ENCODE measurements at regions not wholly inside any gene's neighbourhood (a gene's known extent, or its start where the extent isn't known, plus 50 kb on each side); places are given as distances from the start of the nearest gene placed in this dataset.

DNA sequence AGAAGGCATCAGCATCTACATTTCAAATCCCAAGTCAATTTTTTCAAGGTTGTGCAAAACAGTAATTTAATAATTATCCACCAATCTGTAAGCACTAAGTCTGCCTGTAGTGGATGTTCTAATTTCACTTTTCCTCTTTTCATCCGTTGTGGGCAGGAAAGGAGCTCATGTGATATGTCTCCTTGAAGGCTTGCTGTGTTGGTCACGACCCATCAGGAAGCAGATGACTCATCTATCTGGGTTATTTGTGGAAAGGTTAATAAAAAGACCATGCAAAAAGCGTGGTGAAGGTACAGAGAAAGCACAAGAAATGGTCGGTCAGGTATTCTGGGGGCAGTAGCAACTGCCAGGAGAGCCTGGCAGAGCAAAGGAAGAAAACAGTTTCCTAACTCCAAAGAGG is 476.7 kb upstream of the RAB6C start:
- TF ChIP-seq, protein P1, sequence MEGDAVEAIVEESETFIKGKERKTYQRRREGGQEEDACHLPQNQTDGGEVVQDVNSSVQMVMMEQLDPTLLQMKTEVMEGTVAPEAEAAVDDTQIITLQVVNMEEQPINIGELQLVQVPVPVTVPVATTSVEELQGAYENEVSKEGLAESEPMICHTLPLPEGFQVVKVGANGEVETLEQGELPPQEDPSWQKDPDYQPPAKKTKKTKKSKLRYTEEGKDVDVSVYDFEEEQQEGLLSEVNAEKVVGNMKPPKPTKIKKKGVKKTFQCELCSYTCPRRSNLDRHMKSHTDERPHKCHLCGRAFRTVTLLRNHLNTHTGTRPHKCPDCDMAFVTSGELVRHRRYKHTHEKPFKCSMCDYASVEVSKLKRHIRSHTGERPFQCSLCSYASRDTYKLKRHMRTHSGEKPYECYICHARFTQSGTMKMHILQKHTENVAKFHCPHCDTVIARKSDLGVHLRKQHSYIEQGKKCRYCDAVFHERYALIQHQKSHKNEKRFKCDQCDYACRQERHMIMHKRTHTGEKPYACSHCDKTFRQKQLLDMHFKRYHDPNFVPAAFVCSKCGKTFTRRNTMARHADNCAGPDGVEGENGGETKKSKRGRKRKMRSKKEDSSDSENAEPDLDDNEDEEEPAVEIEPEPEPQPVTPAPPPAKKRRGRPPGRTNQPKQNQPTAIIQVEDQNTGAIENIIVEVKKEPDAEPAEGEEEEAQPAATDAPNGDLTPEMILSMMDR (IDR thresholded peaks at IDR 0.05), result no peak
- TF ChIP-seq POLR2AphosphoS5 (IDR thresholded peaks at IDR 0.05) (no peak), POLR2A (IDR thresholded peaks at IDR 0.05) (no peak)

All from prostate gland (tissue), 2 donors.